DMS153 (cell line): ENCODE measurements at regions not wholly inside any gene's neighbourhood (a gene's known extent, or its start where the extent isn't known, plus 50 kb on each side); places are given as distances from the start of the nearest gene placed in this dataset.

Experiments
- DNase-seq: peaks from one replicate; lab custom pipeline; 2025; lab: John Stamatoyannopoulos, UW

DNA sequence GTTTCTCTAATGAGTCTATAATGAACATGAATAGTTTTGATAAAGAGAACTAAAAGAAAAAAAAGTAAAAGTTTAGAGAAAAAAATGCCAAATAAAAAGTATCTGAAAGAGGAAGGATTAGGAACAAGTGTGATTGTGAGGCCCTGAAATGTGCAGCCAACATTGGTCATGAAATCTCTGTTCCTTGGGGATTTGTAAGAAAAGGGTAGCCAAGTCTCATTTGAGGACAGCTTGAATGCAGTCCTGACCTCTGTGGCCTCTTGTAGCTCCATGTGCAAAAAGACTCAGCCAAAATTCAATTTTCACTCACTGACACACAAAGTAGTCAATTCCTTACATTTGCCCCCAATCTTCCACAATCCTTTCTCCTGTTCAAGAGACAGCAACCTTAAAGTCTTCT lies 167.9 kb downstream of the KLF12 start:
- DNase-seq = no peak

DNA sequence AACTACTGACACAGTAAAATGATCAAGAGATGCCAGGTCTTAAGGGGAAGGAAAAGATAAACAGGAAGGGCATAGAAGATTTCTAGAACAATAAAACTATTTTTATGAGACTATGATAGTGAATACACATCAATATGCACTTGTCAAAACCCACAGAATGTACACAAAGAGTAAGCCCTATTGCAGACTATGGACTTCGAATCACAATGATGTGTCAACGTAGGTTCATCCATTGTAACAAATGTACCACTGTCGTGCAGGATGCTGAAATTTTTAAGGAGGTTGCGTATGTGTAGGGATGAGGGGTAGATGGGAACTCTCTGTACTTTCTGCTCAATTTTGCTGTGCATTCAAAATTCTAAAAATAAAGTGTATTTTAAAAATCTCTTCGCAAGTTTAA lies 171.9 kb downstream of the KLF12 start:
- no peak for DNase-seq

DNA sequence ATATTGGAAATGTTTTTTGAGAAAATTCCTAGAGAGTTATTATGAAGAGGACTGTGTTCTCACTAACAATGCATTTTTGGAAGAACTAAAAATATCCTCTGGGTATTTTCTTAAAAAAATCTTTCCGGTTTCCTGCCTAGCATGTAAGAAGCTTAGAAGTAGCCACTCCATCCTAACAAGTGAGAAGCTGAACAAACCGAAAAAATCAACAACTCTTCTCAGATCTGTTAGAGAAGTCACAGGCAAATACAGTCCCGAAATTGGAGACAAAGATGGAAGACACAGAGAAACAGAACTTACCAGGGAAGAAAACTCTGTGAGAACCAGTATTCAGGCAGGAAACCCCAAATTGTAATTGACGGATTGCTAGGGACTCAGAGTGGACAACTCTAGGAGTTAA lies 173.0 kb downstream of the KLF12 start:
- DNase-seq = no peak

DNA sequence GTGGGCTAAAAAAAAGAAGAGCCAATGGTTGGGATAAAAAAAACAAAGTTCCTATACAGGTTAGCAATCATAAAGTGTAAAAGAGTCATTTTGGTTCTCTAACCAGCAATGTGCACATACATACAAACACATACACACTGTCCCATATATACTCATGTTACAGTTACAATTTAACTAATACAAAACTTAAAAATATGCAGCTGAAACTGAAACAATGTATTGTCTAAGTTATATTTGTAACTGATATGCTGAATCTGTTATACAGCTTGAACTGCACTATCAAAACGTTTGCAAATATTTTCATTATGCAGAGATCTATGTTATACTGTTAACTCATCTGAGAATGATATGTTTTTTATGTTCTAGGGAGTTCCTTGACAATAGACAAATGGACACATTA lies 173.7 kb downstream of the KLF12 start:
- DNase-seq = no peak

DNA sequence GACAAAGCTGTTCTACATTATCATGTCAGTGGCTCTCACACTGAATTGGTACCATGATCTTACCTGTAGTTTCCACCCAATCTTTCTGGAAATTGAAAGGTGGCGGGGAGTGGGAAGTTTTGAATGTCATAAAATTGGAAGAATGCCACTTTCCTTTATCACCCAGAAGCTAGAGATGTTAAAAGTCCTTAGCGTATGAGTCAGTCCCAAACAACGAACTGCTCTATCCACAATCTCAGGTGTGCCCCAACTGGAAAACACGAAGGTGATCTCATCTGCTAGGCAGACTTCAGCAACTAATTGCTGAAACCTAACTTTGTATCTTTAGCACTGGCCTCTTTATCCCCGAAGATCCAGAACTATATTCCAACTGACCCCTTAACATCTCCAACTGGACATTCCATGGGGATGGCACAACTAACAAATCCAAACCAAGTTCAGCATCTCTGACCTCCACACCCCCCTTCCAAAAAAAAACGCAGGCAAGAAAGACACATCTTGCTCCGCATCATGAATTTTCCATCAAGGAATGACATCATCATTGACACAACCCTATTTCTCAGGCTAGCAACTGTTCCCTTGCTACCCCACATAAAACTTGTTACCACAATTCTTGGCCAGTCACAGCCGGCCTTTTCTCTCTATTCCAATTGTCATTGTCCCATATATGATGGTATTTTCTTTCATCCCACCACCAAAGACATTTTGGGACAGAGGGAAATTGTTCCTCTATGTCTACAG lies 175.4 kb downstream of the KLF12 start:
- DNase-seq = no peak

DNA sequence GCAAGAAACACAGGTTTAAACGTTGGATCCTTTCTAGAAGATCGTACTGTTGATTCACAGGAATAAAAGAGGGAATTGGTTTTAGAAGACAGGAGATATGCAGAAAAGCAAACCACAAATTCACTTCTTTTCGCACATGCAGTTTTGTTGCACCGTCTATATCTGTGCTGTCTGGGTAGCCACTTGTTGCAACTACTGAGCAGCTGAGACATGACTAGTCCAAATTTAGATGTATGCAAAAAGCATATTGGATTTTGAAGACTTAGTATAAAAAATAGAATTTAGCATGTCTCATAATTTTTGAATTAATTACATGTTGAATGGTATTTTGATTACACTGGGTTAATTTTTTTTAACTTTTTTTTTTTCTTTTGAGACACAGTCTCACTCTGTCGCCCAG lies 176.3 kb downstream of the KLF12 start:
- DNase-seq = no peak

DNA sequence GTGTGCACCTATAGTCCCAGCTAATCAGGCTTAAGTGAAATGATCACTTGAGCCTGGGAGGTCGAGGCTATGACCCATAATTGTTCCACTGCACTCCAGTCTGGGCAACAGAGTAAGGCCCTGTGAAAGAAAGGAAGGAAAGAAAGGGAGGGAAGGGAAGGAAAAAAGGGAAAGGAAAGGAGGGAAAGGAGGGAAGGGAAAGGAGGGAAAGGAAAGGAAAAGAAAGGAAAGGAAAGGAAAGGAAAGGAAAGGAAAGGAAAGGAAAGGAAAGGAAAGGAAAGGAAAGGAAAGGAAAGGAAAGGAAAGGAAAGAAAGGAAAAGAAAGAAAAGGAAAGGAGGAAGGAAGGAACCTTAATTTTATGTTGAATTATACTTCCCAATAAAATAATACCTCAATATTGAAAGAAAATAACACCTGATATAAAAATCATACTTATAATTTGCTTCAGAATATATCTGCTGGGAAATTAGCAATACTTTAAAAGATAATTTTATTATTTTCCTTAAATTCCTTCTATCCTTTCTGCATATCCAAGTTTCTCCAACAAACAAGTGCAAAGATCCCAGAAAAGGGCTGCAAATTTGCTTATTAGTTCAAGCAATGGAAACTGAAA lies 177.3 kb downstream of the KLF12 start:
- no peak for DNase-seq

DNA sequence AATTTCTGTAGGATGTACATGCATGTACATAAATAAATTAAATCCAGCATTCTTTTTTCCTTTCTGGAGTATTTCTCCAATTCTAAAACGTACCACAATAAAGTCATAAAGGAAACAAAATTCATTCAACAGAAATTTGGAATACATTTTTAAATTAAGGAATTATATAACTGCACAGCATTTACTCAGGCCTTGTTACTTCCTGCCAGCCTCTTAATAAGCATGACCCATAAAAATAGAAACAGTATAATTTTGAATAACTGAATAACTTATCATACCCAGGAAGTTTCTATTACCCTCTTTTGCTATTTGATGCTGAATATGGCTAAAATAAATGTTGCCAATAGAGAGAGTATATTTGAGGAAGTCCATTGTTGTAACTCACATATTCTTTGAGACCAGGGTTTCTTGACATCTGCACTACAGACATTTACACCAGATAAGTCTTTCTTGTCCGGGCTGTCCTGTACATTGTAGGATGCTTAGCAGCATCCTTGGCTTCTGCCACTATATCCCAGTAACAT lies 178.2 kb downstream of the KLF12 start:
- DNase-seq = no peak

DNA sequence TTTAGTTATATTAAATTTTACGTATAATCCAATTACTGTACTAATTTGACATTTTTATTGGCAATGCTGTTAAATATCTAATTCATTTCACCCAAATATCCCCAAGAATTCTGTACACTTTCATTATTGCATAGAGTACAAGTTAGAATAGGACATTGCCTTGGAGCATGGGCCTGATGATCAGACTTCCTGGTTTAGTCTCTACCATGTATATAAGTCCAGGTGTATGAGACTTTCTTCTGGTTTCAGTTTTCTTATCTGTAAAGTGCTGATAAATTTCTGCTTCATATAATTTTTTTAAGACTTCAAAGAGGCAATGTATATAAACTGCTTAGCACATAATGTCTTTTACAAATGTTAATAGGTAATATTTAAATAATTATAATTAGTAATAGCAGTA lies 179.4 kb downstream of the KLF12 start:
- DNase-seq = no peak

DNA sequence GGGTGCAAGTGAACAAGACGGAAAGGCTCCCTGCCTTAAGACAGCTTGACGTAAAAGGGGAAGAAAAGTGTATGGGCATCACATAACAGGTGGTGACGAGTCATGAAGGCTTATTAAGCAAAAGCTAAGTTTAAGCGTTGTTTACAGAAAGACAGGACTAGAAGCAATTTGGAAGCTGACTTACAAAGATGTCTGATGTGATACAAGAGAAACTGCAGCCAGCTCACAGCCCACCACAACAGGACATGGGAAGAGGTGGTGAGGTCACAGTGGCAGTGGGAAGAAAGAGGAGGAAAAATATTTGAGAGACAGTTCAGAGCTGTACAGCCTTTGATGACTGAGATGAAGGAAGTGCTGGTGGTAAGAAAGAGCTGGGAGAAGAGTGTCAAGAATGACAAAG lies 181.6 kb downstream of the KLF12 start:
- DNase-seq = no peak

DNA sequence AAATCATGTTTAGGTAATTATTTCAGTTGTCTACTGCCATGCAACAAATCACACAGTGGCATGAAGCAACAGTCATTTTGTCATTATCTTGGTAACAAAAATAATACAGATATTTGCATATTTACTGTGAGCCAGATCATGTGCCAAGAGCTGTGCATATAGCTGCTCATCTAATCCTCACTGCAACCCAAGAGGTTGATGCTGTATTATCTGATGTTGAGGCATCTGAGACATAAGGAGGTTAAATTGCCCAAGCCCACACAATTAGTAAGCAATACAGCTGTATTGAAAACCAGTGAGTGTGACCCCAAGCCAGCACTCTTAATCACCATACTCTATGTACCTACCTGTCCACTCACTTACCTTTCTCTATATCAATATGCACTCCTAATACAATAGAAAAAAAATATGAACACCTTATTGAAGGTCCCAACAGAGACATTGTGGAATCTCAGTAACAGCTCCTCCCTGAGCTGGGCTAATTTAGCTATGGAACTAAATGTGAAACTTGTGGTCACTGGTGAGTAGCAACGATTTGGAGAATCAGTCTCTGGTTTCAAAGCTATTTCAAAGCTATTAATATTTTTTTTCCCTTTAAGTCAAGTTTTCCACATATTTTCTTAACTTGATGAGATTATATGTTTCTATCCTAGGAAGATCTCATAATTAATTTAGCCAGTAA lies 185.2 kb downstream of the KLF12 start:
- DNase-seq = no peak

DNA sequence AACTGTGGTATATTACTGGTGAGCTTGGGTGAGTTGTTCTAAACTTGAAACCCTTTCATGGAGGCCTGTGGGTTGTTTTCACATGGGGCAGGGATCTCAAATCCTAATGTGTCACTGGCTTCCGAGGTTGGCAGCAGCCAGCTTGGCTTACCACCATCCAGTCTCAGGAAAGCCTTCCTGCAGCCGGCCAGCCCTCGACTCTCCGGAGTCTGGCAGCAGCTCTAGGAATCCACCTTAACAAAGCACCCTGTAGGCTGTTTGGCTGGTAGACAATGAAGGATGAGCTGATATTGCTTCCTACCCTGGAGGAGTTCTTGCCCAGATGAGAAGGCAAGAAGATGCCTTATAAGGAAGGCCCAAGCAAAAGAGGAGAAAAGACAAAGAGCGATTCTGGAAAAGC lies 188.3 kb downstream of the KLF12 start:
- DNase-seq = no peak

DNA sequence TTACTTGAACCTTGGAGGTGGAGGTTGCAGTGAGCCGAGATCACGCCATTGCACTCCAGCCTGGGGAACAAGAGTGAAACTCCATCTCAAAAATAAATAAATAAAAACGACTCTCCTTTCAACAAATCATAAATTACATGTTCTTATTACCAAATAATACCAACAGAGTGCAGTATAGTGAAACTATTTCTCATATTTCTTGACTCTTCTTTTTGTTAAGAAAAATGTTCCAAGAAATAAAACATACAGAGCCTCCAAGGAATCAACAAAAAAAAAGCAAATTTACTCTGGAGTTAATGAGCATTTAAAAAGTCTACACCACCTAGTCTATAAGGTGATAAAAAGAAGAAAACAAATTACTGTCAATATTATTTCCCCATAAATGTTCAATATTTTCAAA lies 188.8 kb downstream of the KLF12 start:
- DNase-seq = no peak

DNA sequence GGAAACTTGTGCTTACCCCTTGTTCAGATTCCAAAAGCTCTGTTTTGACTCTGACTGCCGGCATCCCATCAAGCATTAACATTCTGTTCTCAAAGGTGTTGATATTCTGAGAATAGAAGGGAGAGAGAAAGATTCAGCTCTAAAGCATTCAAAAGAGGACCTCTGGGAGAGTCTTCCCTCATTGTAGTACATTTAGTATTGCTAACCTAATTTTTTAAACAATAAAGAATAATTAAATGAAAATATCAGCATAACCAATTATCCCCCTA lies 190.3 kb downstream of the KLF12 start:
- no peak for DNase-seq

DNA sequence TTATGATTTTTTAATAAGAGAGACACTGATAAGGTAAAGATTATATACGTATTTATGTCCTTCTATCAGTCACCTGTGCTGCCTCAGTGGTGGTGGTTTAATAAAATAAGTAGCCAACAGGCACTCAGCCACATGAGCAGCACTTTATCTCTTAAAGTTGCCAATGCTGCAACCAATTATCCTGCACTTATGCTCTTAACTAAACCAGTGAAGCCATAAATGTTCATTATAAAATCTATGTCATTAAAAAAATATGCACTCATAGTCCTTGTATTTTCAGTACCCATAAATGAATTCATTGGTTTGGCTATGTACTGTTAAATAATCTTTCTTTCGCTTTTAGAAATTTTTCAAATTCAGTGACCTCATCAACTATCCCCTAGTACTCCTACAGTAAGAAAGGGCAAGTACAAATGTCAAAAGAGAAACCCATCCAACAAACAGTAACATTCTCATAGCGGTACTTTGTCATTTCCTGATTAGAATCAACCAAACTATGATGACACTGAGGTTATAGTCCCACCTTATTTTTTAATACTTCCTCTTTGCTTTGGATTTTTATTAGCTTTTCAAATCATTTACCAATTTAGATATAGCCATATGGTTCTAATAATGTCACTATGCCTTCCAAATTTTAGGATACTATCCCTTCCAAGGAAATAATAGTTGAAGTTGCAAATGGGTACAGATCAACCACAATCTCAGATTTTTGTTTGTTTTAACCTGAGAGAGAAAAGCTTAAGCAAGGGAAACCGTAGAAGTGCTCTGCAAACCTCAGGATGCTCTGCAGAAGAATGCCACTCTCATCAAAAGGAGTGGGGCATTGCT lies 190.9 kb downstream of the KLF12 start:
- DNase-seq = no peak

DNA sequence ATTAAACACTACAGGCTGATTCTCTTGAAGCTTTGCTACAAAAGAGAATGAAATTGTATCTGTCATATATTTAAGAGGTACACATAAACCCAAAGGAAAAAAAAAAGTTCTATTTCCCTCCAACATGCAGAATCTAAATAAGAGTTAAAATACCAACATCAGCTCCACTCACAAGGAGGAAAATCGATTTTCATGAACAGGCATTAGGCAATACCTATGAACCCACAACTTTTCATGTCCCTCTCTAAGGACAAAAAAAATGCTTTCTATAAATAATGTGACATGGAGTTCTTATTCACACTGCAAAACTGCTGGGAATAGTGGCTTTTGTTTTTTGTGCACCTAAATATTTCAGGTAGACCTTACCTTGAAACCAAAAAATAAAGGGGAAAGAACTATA lies 192.5 kb downstream of the KLF12 start:
- DNase-seq = no peak

DNA sequence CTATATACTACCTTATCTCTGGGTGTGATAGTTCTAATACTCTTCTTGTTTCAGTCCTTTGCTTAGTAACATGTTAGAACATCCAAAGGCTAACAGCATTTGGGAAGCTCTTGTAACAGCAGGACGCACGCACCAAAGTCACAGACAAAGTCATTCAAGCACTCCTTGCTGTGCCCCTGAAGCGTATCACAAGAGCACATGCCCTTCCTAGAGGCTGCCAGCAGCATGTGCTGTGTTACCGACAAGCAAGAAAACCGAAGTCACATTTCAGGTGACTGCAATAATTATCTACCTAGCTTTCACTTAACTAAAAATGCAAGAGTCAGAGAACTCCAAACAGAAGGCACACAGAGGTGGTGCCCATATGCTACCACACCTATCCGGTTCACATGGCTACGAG lies 194.1 kb downstream of the KLF12 start:
- no peak for DNase-seq

DNA sequence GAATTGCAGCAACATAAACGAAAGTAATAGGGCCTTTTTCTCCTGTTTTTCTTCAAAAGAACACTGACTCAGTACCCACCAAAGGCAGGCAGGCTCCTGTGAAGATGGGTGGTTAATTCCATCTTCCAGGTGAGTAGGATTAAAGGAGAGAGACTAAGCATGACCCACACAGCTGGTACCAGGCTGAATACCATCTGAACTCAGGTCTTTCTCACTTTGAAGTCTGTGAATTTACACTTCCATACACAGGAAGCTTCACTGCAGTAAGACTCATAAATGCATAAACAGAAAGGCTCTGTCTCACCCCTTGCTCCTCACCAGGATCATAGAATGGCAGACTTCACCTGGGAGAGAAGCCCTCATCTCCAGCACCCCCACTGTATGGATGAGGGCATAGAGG lies 194.6 kb downstream of the KLF12 start:
- DNase-seq = no peak

DNA sequence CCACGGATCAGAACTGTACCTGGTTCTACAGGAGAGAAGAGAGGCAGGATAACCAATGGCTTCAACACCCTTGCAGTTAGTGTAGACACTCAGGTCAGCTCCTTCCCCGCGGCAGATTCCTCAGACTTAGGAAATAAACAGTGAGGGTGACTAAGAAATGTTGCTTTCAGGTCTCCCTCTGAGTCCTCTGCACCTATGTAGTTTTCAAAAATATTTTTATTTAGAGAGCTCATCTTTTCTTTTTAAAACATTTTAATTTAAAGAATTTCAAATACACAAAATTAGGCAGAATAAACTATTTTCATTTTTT lies 195.2 kb downstream of the KLF12 start:
- no peak for DNase-seq

DNA sequence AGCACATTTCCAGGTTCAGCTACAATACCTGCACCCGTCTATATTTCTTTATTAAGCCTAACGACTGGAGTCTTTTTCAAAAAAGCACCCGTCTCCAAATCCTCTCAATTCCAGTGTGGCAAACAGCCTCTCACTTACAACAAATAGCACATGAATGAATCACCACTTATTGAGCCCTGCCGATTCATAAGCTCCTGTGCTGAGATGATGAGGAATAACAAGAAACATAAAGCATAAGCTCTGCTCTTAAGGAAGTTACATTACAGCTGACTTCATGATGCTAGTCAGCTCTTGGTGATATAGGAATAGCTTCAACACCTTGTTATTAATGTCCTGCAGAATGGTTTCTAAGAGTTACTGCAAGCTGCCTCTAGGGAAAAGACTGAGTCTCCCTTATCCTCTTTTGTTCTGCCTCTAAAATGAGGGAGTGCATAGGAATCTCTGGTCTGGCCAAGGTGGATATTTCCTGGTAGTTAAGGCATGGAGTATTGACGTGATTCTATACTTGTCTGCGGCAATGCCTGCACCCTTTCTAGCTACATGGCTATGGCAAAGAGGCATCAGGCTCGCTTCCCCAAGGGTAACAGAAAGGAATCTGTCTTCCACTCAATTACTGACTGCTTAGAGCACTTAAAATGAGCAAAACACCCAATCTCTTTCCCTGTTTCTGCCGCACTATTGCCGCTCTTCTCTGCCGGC lies 195.7 kb downstream of the KLF12 start:
- peak; percentile 18 for DNase-seq

DNA sequence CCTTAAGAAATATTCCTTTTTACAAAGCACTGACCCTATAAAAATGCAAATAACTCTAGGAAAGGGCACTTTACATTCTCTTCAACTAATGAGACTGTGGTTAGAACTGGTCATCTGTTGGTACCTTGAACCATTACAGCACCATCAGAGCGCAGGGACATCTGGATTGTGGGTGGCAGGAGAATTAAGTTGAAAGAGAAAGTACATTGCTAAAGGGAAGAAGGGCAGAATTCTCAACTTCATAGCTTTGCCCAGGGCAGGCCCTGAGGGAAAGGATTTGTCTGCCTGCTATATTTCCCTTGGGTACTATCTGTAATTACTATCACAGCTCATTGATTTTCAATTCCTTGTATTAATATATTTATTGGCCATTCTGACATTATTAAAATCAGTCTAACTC lies 196.8 kb downstream of the KLF12 start:
- DNase-seq = no peak

DNA sequence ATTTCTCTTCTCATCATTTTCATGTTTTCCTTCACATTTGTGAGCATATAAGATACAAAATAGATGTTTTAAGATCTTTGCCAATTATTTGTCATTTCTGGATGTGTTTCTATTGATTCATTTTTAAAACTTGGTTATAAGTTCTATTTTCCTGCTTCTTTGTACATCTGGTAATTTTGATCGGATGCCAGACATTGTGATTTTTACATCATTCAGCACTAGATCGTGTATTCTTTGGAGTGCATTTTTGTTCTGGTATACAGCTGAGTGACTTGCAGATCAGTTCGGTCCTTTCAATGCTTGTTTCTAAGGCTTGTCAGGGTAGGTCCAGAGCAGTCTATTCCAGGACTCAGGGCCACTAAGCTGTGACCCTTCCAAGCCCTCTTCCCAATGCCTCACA lies 198.2 kb downstream of the KLF12 start:
- no peak for DNase-seq
